MM.1S (cell line): ENCODE measurements at regions not wholly inside any gene's neighbourhood (a gene's known extent, or its start where the extent isn't known, plus 50 kb on each side); places are given as distances from the start of the nearest gene placed in this dataset.

ENCODE experiments used
- DNase-seq: peaks from one replicate; pipeline ENCODE4 v3.0.0-alpha.2; 2015
- H2AFZ ChIP-seq: fragments of 300-600 bp; sonication (generic); 2 replicates; pipeline ENCODE4 v1.6.0; 2016; ENCODE audit warnings: antibody characterized with exemption, low read length
- H3F3A ChIP-seq: fragments of 300-600 bp; sonication (generic); 2 replicates; pipeline ENCODE4 v1.6.1; 2016; ENCODE audit warnings: mild to moderate bottlenecking, antibody characterized with exemption, low read length, moderate library complexity, mixed read lengths; ENCODE audit not compliant: insufficient read depth
- H3K27ac ChIP-seq: fragments of 300-600 bp; sonication (generic); 2 replicates; pipeline ENCODE4 v1.5.1; 2016; ENCODE audit warnings: mild to moderate bottlenecking, low read length
- H3K27me3 ChIP-seq: fragments of 300-600 bp; sonication (generic); replicated peaks from 2 replicates; pipeline ENCODE4 v1.6.0; 2016; ENCODE audit warnings: low read length; ENCODE audit not compliant: insufficient read depth
- H3K36me3 ChIP-seq: fragments of 300-600 bp; sonication (generic); replicated peaks from 2 replicates; pipeline ENCODE4 v1.6.1; 2016; ENCODE audit warnings: mild to moderate bottlenecking, low read length, mixed read lengths; ENCODE audit not compliant: insufficient read depth
- H3K4me1 ChIP-seq: fragments of 300-600 bp; sonication (generic); 2 replicates; pipeline ENCODE4 v1.6.1; 2016; ENCODE audit warnings: low read length, mixed read lengths
- H3K4me2 ChIP-seq: fragments of 300-600 bp; sonication (generic); 2 replicates; pipeline ENCODE4 v1.6.0; 2016; ENCODE audit warnings: low read depth, low read length
- H3K4me3 ChIP-seq: fragments of 300-600 bp; sonication (generic); 2 replicates; pipeline ENCODE4 v1.5.1; 2016; ENCODE audit warnings: low read length, mixed read lengths
- H3K79me2 ChIP-seq: fragments of 300-600 bp; sonication (generic); 2 replicates; pipeline ENCODE4 v1.6.1; 2016; ENCODE audit warnings: mixed run types, low read length, mixed read lengths
- H3K9ac ChIP-seq: fragments of 300-600 bp; sonication (generic); 2 replicates; pipeline ENCODE4 v1.6.1; 2016; ENCODE audit warnings: low read length, mixed read lengths
- H3K9me2 ChIP-seq: fragments of 300-600 bp; sonication (generic); replicated peaks from 2 replicates; pipeline ENCODE4 v1.6.1; 2016; ENCODE audit warnings: mild to moderate bottlenecking, low read length, mixed read lengths; ENCODE audit not compliant: insufficient read depth
- H3K9me3 ChIP-seq: fragments of 300-600 bp; sonication (generic); replicated peaks from 2 replicates; pipeline ENCODE4 v1.6.1; 2016; ENCODE audit warnings: mild to moderate bottlenecking, low read length, mixed read lengths; ENCODE audit not compliant: insufficient read depth
- H4K20me1 ChIP-seq: fragments of 300-600 bp; sonication (generic); 2 replicates; pipeline ENCODE4 v1.6.1; 2016; ENCODE audit warnings: mild to moderate bottlenecking, low read length, moderate library complexity, mixed read lengths; ENCODE audit not compliant: insufficient read depth
- CTCF ChIP-seq: fragments of 300-600 bp; sonication (generic); IDR thresholded peaks from 2 replicates; pipeline ENCODE4 v1.5.1; 2016; ENCODE audit warnings: antibody characterized with exemption, low read length, mixed read lengths
- EZH2 ChIP-seq: fragments of 300-600 bp; sonication (generic); optimal IDR thresholded peaks from 2 replicates; pipeline ENCODE3; 2017; ENCODE audit warnings: low read depth, mild to moderate bottlenecking, antibody characterized with exemption, low read length, mixed read lengths
- EZH2phosphoT487 ChIP-seq: fragments of 300-600 bp; sonication (generic); IDR thresholded peaks from 2 replicates; pipeline ENCODE4 v1.6.1; 2018; ENCODE audit warnings: antibody characterized with exemption, low read length

- Histone ChIP-seq H3K36me3 (no peaks in the 10 kb centered on the region), H3K79me2 (no peaks in the 10 kb centered on the region), H3K9me2 (no peaks in the 10 kb centered on the region), H3K27me3 (no peaks in the 10 kb centered on the region), H3K9ac (no peak overlapping the region), H3K9me3 (no peaks in the 10 kb centered on the region), H2AFZ (no peak overlapping the region), H3K4me3 (no peak overlapping the region), H3K27ac (no peak overlapping the region), H3K4me1 (no peaks in the 10 kb centered on the region), H3F3A (no peaks in the 10 kb centered on the region), H3K4me2 (no peak overlapping the region), H4K20me1 (no peaks in the 10 kb centered on the region)
- DNase-seq = no peak
- TF ChIP-seq EZH2phosphoT487 = no peak
- TF ChIP-seq EZH2 = no peak
- TF ChIP-seq CTCF = no peak
Measured at GRCh38 chr1:70836456-70836855, 211.2 kb downstream of the PTGER3 start.

GRCh38 chr1:70840260-70840953 is 207.2 kb downstream of the PTGER3 start:
- H3K27me3 ChIP-seq = no peaks in the 10 kb centered on the region
- H3K27ac ChIP-seq = no peak overlapping the region
- H3K4me2 ChIP-seq = no peak overlapping the region
- no peak overlapping the region for H3K4me3 ChIP-seq
- no peak overlapping the region for H3K9ac ChIP-seq
- no peaks in the 10 kb centered on the region for H3K4me1 ChIP-seq
- no peaks in the 10 kb centered on the region for H3K9me2 ChIP-seq
- no peak overlapping the region for H2AFZ ChIP-seq
- no peaks in the 10 kb centered on the region for H3K79me2 ChIP-seq
- TF ChIP-seq EZH2 = no peak
- TF ChIP-seq CTCF = no peak
- TF ChIP-seq EZH2phosphoT487 = no peak
- no peak for DNase-seq
- H4K20me1 ChIP-seq = no peaks in the 10 kb centered on the region
- H3F3A ChIP-seq = no peaks in the 10 kb centered on the region
- no peaks in the 10 kb centered on the region for H3K9me3 ChIP-seq
- H3K36me3 ChIP-seq = no peaks in the 10 kb centered on the region

GRCh38 chr1:70842562-70842961 is 205.1 kb downstream of the PTGER3 start:
- H2AFZ ChIP-seq = no peak overlapping the region
- no peaks in the 10 kb centered on the region for H3K36me3 ChIP-seq
- H3K9me2 ChIP-seq = no peaks in the 10 kb centered on the region
- H3K4me2 ChIP-seq = no peak overlapping the region
- no peaks in the 10 kb centered on the region for H3F3A ChIP-seq
- H3K27ac ChIP-seq = no peak overlapping the region
- no peak for DNase-seq
- no peak for TF ChIP-seq CTCF
- no peaks in the 10 kb centered on the region for H3K27me3 ChIP-seq
- H3K9me3 ChIP-seq = no peaks in the 10 kb centered on the region
- H3K79me2 ChIP-seq = no peaks in the 10 kb centered on the region
- H4K20me1 ChIP-seq = no peaks in the 10 kb centered on the region
- H3K4me3 ChIP-seq = no peak overlapping the region
- H3K9ac ChIP-seq = no peak overlapping the region
- no peaks in the 10 kb centered on the region for H3K4me1 ChIP-seq
